Heart left ventricle (tissue), 16 donors: ENCODE measurements at regions not wholly inside any gene's neighbourhood (a gene's known extent, or its start where the extent isn't known, plus 50 kb on each side); places are given as distances from the start of the nearest gene placed in this dataset.
"Not testable (repeated sequence)": the region's sequence is repeated elsewhere in the genome, so short reads cannot be mapped to it uniquely, and the experiment has no call there.

Experiments
- ATAC-seq, 4 donors: fragments of 200-7000 bp; cut with Tn5 transposase; one replicate each; pipeline ENCODE4 v1.9.1; 2020 to 2022; ENCODE audit warnings: moderate library complexity in 4 of 4, mild to moderate bottlenecking in 3 of 4, moderate number of reproducible peaks in 1 of 4
- DNase-seq, 5 donors: peaks; one replicate each; pipeline ENCODE4 v3.0.0-alpha.2; 2020
- H3K27ac ChIP-seq, 12 donors: fragments of 200-600 bp; sonication (generic) in 4 of 12; one replicate each; pipeline versions ENCODE4 v1.5.0 to v1.8.0; 2016 to 2022; ENCODE audit warnings: mild to moderate bottlenecking in 2 of 12
- H3K27me3 ChIP-seq, 9 donors: fragments of 200-600 bp; sonication (generic) in 2 of 9; one replicate each; pipeline versions ENCODE4 v1.5.1 to v1.8.0; 2016 to 2022; ENCODE audit warnings: mild to moderate bottlenecking in 3 of 9
- H3K36me3 ChIP-seq, 9 donors: fragments of 200-600 bp; sonication (generic) in 2 of 9; one replicate each; pipeline versions ENCODE4 v1.5.0 to v1.8.0; 2018 to 2022; ENCODE audit warnings: mild to moderate bottlenecking in 2 of 9
- H3K4me1 ChIP-seq, 12 donors: fragments of 200-600 bp; sonication (generic) in 4 of 12; one replicate each; pipeline versions ENCODE4 v1.5.0 to v1.8.0; 2016 to 2022; ENCODE audit warnings: mild to moderate bottlenecking in 3 of 12
- H3K4me3 ChIP-seq, 12 donors: fragments of 200-600 bp; sonication (generic) in 4 of 12; one replicate each; pipeline versions ENCODE4 v1.5.0 to v1.8.0; 2017 to 2022; ENCODE audit warnings: mild to moderate bottlenecking in 9 of 12, moderate library complexity in 4 of 12
- H3K9me3 ChIP-seq, 12 donors: fragments of 200-600 bp; sonication (generic) in 4 of 12; one replicate each; pipeline versions ENCODE4 v1.5.0 to v1.8.0; 2016 to 2022; ENCODE audit warnings: mild to moderate bottlenecking in 1 of 12
- CTCF ChIP-seq, 12 donors: fragments of 200-600 bp; sonication (generic) in 4 of 12; IDR thresholded peaks; one replicate each; pipeline versions ENCODE4 v1.5.0 to v1.8.0; 2018 to 2022; ENCODE audit warnings: antibody characterized with exemption in 12 of 12, mild to moderate bottlenecking in 5 of 12
- POLR2A ChIP-seq, 2 donors: fragments of 450-650 bp; IDR thresholded peaks; one replicate each; pipeline ENCODE4 v1.6.1; 2017; ENCODE audit warnings: antibody characterized with exemption in 2 of 2, mild to moderate bottlenecking in 2 of 2, moderate library complexity in 2 of 2
- WGBS, 4 donors: extraction: QIAGEN DNeasy Blood & Tissue Kit in 2 of 4; methylation state at CpG; one replicate each; pipeline versions ENCODE4 v1.1.5 to v1.1.7; 2013 to 2018; 5-methylcytosine and 5-hydroxymethylcytosine counted together
- intact Hi-C, 10 donors: fragments of 100-400 bp; cut with DNase I; formaldehyde crosslinking; loops; one replicate each; pipeline versions ENCODE4 v1.11.1 to v1.14.2; 2022
- donor health status: ischemic (EF 13 %, LVEDD 7.1; RV severe dilation, severe dysfunction).
- donor health status: healthy with polysubstance abuse.
- donor health status: DM: no; HTN: yes; CAD: no.
- donor health status: DM: no; HTN: no; CAD: no.
- donor health status: ischemic (EF 25% LVEDD 6.9; RV normal size, moderate dysfunction).
- donor health status: ischemic (EF 25% LVEDD 5.7; RV mildly dilated, moderate dysfunction).
- donor health status: healthy.
- donor health status: DM: yes; HTN: yes; CAD: no.
- donor health status: ischemic (EF 35%, LVEDD 5.7; RV mildly dilated, moderate dysfunction).
- donor health status: nonischemic (EF 11% LVEDD 7.7; RV severe dilation, severe dysfunction).
- donor health status: DM: yes; HTN: yes; CAD: no.
- donor health status: PGD.
- donor health status: ischemic (EF 29% LVEDD 5.4; RV normal size, mild dysfunction).
- donor health status: nonischemic (EF 23%, LVEDD 6.1; RV moderate dilation, normal function).

GRCh38 chr9:111744363-111744762, 50.4 kb downstream of the SHOC1 start:
- Histone ChIP-seq H3K4me1 (no peaks in the 10 kb centered on the region), H3K36me3 (no peaks in the 10 kb centered on the region), H3K9me3 (no peaks in the 10 kb centered on the region), H3K27me3 (no peaks in the 10 kb centered on the region), H3K4me3 (no peak overlapping the region), H3K27ac (no peak overlapping the region)
- no peak for DNase-seq
- ATAC-seq: no peak
- TF ChIP-seq CTCF (IDR thresholded peaks at IDR 0.05) (no peak), POLR2A (IDR thresholded peaks at IDR 0.05) (no peak)
- intact Hi-C loops: no loop called here

- 70 to 73% (median 71%) methylated on average over 4 of the region's 4 CpGs for WGBS, 4 donors
- no peak overlapping the region for H3K27ac ChIP-seq
Measured at GRCh38 chr9:111743275-111743674, 51.5 kb downstream of the SHOC1 start.

GRCh38 chr9:111740739-111741138, 54.0 kb downstream of the SHOC1 start:
- WGBS, 4 donors: 94 to 98% (median 96%) methylated on average over 19 of the region's 19 CpGs

More at GRCh38 chr9:111743275-111743674, 51.5 kb downstream of the SHOC1 start:
- no peak overlapping the region for H3K4me3 ChIP-seq
- intact Hi-C loops: no loop called here
- H3K9me3 ChIP-seq: no peaks in the 10 kb centered on the region
- ATAC-seq: no peak
- no peaks in the 10 kb centered on the region for H3K4me1 ChIP-seq
- no peak for DNase-seq
- H3K27me3 ChIP-seq: no peaks in the 10 kb centered on the region
- TF ChIP-seq CTCF (IDR thresholded peaks at IDR 0.05) (no peak), POLR2A (IDR thresholded peaks at IDR 0.05) (no peak)
- no peaks in the 10 kb centered on the region for H3K36me3 ChIP-seq

GRCh38 chr9:111736714-111737113, 58.0 kb downstream of the SHOC1 start:
- no peak for DNase-seq
- H3K27me3 ChIP-seq: no peaks in the 10 kb centered on the region
- no peak for ATAC-seq
- H3K9me3 ChIP-seq: peaks cover 0 to 5% (median 0%) of the 10 kb centered on the region in 12 donors
- no peak overlapping the region for H3K27ac ChIP-seq
- no peak for TF ChIP-seq CTCF (IDR thresholded peaks at IDR 0.05)
- TF ChIP-seq POLR2A (IDR thresholded peaks at IDR 0.05): no peak
- H3K36me3 ChIP-seq: no peaks in the 10 kb centered on the region
- no peaks in the 10 kb centered on the region for H3K4me1 ChIP-seq
- intact Hi-C loops: no loop called here
- H3K4me3 ChIP-seq: no peak overlapping the region

More at GRCh38 chr9:111740739-111741138, 54.0 kb downstream of the SHOC1 start:
- no peak overlapping the region for H3K27ac ChIP-seq
- ATAC-seq: no peak
- H3K9me3 ChIP-seq: peaks cover 0 to 5% (median 0%) of the 10 kb centered on the region in 12 donors
- intact Hi-C loops: no loop called here
- H3K4me1 ChIP-seq: no peaks in the 10 kb centered on the region
- TF ChIP-seq POLR2A (IDR thresholded peaks at IDR 0.05): no peak
- TF ChIP-seq CTCF (IDR thresholded peaks at IDR 0.05): no peak
- H3K27me3 ChIP-seq: no peaks in the 10 kb centered on the region
- H3K36me3 ChIP-seq: no peaks in the 10 kb centered on the region
- H3K4me3 ChIP-seq: no peak overlapping the region
- peak in 1 of 5 donors; percentile 20 for DNase-seq

- H3K4me1 ChIP-seq, intact Hi-C loops, H3K27me3 ChIP-seq, ATAC-seq, H3K27ac ChIP-seq, DNase-seq, H3K36me3 ChIP-seq, H3K4me3 ChIP-seq: not testable (repeated sequence)
- peaks cover 0 to 16% (median 4%) of the 10 kb centered on the region in 12 donors for H3K9me3 ChIP-seq
- 87 to 97% (median 95%) methylated on average over 2 of the region's 2 CpGs for WGBS, 4 donors
Measured at GRCh38 chr9:111735344-111735743, 59.4 kb downstream of the SHOC1 start.
